NB4 (cell line): ENCODE measurements at regions not wholly inside any gene's neighbourhood (a gene's known extent, or its start where the extent isn't known, plus 50 kb on each side); places are given as distances from the start of the nearest gene placed in this dataset.

Experiments
- DNase-seq: peaks from one replicate; pipeline ENCODE4 v3.0.0; 2010; ENCODE audit warnings: low read depth
- H3K4me3 ChIP-seq: one replicate; pipeline ENCODE4 v1.5.1; 2011; ENCODE audit warnings: mild to moderate bottlenecking, low read depth, low read length, moderate library complexity
- MAX ChIP-seq: IDR thresholded peaks from 2 replicates; pipeline ENCODE4 v1.6.1; 2011; ENCODE audit warnings: low read depth, low read length
- MYC ChIP-seq: IDR thresholded peaks from 2 replicates; pipeline ENCODE4 v1.6.1; 2011; ENCODE audit warnings: low read depth, low read length
- POLR2A ChIP-seq: IDR thresholded peaks from 2 replicates; pipeline ENCODE4 v1.6.1; 2011; ENCODE audit warnings: mild to moderate bottlenecking; ENCODE audit not compliant: insufficient read length; ENCODE audit errors: extremely low read depth
- TF ChIP-seq, protein P1 (sequence below): IDR thresholded peaks from one replicate; pipeline ENCODE4 v1.5.1; 2012; ENCODE audit warnings: low read depth, low read length

DNA sequence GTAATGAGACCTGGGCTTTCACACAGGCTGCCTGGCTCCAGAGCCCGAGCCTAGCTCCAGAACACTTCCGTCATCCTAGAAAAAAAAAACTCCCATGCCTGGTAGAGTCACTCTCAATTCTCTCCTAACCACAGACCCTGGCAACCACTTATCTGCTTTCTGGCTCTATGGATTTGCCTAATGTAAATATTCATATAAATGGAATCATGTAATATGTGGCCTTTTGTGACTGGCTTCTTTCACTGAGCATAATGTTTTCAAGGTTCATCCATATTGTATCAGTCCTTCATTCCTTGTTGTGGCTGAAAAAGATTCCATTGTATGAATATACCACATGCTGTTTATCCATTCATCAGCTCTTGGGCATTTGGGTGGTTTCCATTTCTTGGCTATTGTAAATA is 167.7 kb upstream of the MKLN1 start:
- H3K4me3 ChIP-seq = no peak overlapping the region
- DNase-seq = no peak
- TF ChIP-seq, protein P1, sequence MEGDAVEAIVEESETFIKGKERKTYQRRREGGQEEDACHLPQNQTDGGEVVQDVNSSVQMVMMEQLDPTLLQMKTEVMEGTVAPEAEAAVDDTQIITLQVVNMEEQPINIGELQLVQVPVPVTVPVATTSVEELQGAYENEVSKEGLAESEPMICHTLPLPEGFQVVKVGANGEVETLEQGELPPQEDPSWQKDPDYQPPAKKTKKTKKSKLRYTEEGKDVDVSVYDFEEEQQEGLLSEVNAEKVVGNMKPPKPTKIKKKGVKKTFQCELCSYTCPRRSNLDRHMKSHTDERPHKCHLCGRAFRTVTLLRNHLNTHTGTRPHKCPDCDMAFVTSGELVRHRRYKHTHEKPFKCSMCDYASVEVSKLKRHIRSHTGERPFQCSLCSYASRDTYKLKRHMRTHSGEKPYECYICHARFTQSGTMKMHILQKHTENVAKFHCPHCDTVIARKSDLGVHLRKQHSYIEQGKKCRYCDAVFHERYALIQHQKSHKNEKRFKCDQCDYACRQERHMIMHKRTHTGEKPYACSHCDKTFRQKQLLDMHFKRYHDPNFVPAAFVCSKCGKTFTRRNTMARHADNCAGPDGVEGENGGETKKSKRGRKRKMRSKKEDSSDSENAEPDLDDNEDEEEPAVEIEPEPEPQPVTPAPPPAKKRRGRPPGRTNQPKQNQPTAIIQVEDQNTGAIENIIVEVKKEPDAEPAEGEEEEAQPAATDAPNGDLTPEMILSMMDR = no peak
- no peak for TF ChIP-seq MAX
- no peak for TF ChIP-seq MYC
- no peak for TF ChIP-seq POLR2A

DNA sequence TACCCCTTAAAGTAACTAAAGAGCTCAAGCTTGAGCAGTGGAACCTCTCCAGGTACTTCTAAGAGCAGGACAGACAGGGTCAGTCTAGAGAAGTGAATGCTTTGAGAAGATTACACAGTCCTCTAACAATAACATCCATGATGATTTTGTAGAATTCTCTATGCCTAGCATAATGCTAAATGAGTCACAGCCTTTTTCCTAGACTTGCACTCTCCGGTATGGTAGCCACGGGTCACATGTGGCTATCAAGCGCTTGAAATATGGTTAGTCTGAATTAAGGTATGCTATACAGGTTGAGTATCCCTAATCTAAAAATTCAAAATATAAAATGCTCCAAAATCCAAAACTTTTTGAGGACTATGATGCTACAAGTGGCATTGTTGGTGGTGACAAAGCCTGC is 166.6 kb upstream of the MKLN1 start:
- TF ChIP-seq, protein P1 = no peak
- TF ChIP-seq MAX = no peak
- H3K4me3 ChIP-seq = no peak overlapping the region
- no peak for DNase-seq

- no peak for DNase-seq
- no peak overlapping the region for H3K4me3 ChIP-seq
- no peak for TF ChIP-seq MYC
- TF ChIP-seq, protein P1 = no peak
Observed at GRCh38 chr7:131164025-131164925, 163.4 kb upstream of the MKLN1 start.

DNA sequence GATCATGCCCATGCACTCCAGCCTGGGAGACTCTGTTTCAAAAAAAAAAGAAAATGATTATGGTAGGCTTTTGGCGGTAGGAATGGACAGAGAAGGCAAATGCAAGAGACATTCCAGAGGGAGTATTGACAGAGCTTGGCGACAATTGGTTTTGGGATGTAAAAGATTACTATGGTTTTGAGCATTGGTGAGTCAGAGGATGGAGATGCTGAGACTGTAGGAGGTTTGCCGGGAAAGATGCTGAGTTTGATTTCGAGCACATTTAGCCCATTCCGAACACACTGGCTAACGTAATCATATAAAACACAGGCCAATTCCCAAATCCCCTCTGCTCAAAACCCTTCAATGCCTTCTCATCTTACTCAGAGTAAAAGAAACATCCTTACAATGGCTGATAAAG is 161.6 kb upstream of the MKLN1 start:
- TF ChIP-seq POLR2A (no peak), MAX (no peak), MYC (no peak)
- TF ChIP-seq, protein P1 = no peak
- H3K4me3 ChIP-seq = no peak overlapping the region
- DNase-seq = no peak

GRCh38 chr7:131170440-131171271 is 157.0 kb upstream of the MKLN1 start:
- TF ChIP-seq, protein P1 = no peak
- TF ChIP-seq POLR2A (no peak), MYC (no peak), MAX (no peak)
- no peak for DNase-seq

More at GRCh38 chr7:131170440-131171271, 157.0 kb upstream of the MKLN1 start:
- H3K4me3 ChIP-seq = no peak overlapping the region
